CD4-positive, alpha-beta memory T cell (primary cell): ENCODE measurements at regions not wholly inside any gene's neighbourhood (a gene's known extent, or its start where the extent isn't known, plus 50 kb on each side); places are given as distances from the start of the nearest gene placed in this dataset.

Source experiments
- CTCF ChIA-PET: fragments of 350-600 bp; sonication (Branson Sonifier 250); formaldehyde crosslinking; loops from one replicate; lab custom pipeline; 2021; ENCODE audit warnings: inconsistent platforms; ENCODE audit not compliant: partially characterized antibody; lab: Charles Lee
- POLR2A ChIA-PET: fragments of 350-600 bp; sonication (Branson Sonifier 250); formaldehyde crosslinking; loops from one replicate; lab custom pipeline; 2021; ENCODE audit not compliant: partially characterized antibody; lab: Charles Lee
- DNase-seq, 5 donors: peaks; one replicate each; pipeline versions ENCODE4 v3.0.0 to v3.0.0-alpha.2; 2020 to 2022; ENCODE audit warnings: mixed read lengths in 1 of 5
- H3K27ac ChIP-seq: one replicate; pipeline ENCODE4 v1.7.0; 2013; ENCODE audit warnings: low read depth, low read length
- H3K27me3 ChIP-seq: 2 replicates; pipeline ENCODE4 v1.7.0; 2013; ENCODE audit warnings: mild to moderate bottlenecking, low read length, moderate library complexity; ENCODE audit not compliant: insufficient read depth
- H3K36me3 ChIP-seq: 2 replicates; pipeline ENCODE4 v1.7.0; 2013; ENCODE audit warnings: mild to moderate bottlenecking, low read length, moderate library complexity; ENCODE audit not compliant: insufficient read depth
- H3K4me1 ChIP-seq: 2 replicates; pipeline ENCODE4 v1.7.0; 2013; ENCODE audit warnings: mild to moderate bottlenecking, low read length, moderate library complexity; ENCODE audit not compliant: insufficient read depth
- H3K4me3 ChIP-seq, 2 donors: one replicate each; pipeline ENCODE4 v1.7.0; 2013; ENCODE audit warnings: low read length in 2 of 2, mild to moderate bottlenecking in 1 of 2
- H3K9me3 ChIP-seq, 2 donors: one replicate each; pipeline ENCODE4 v1.7.0; 2013; ENCODE audit warnings: low read length in 2 of 2, control low read depth in 1 of 2; ENCODE audit not compliant: control insufficient read depth in 1 of 2
- H3K27ac Mint-ChIP-seq, 7 donors: one replicate each; pipeline ENCODE4 v1.8.0; 2020 to 2021; ENCODE audit warnings: mixed read lengths in 7 of 7, mild to moderate bottlenecking in 6 of 7, inconsistent platforms in 3 of 7, moderate library complexity in 3 of 7
- H3K27me3 Mint-ChIP-seq, 2 donors: one replicate each; pipeline ENCODE4 v1.8.0; 2020 to 2021; ENCODE audit warnings: mixed read lengths in 2 of 2
- H3K36me3 Mint-ChIP-seq, 2 donors: one replicate each; pipeline ENCODE4 v1.8.0; 2020 to 2021; ENCODE audit warnings: mixed read lengths in 2 of 2, inconsistent platforms in 1 of 2, mild to moderate bottlenecking in 1 of 2
- H3K4me1 Mint-ChIP-seq, 4 donors: one replicate each; pipeline ENCODE4 v1.8.0; 2020 to 2021; ENCODE audit warnings: mixed read lengths in 4 of 4, mild to moderate bottlenecking in 1 of 4
- H3K4me3 Mint-ChIP-seq, 8 donors: one replicate each; pipeline ENCODE4 v1.8.0; 2020 to 2021; ENCODE audit warnings: mixed read lengths in 8 of 8, mild to moderate bottlenecking in 7 of 8, moderate library complexity in 6 of 8, inconsistent platforms in 3 of 8
- H3K9me3 Mint-ChIP-seq, 8 donors: one replicate each; pipeline ENCODE4 v1.8.0; 2020 to 2021; ENCODE audit warnings: mixed read lengths in 8 of 8, mild to moderate bottlenecking in 5 of 8, inconsistent platforms in 3 of 8, moderate library complexity in 1 of 8
- intact Hi-C: fragments of 100-400 bp; cut with micrococcal nuclease; formaldehyde crosslinking; loops from one replicate; pipeline ENCODE4 v1.15.1; 2023

- no peaks in the 10 kb centered on the region for H3K27me3 Mint-ChIP-seq
- ChIA-PET POLR2A (no interaction called here), CTCF (no interaction called here)
- Histone ChIP-seq H3K4me1 (no peaks in the 10 kb centered on the region), H3K36me3 (no peaks in the 10 kb centered on the region), H3K9me3 (no peaks in the 10 kb centered on the region), H3K27me3 (no peaks in the 10 kb centered on the region), H3K4me3 (no peak overlapping the region), H3K27ac (no peak overlapping the region)
- no peak overlapping the region for H3K27ac Mint-ChIP-seq
- intact Hi-C loops, result no loop called here
- H3K9me3 Mint-ChIP-seq, result no peaks in the 10 kb centered on the region
- no peaks in the 10 kb centered on the region for H3K4me1 Mint-ChIP-seq
- H3K4me3 Mint-ChIP-seq, result no peak overlapping the region
- DNase-seq, result no peak
- H3K36me3 Mint-ChIP-seq, result no peaks in the 10 kb centered on the region
These were observed 754.9 kb upstream of the TSPY4 start for GRCh38 chrY:8582277-8582850.

GRCh38 chrY:8583191-8583590 is 754.1 kb upstream of the TSPY4 start:
- no peaks in the 10 kb centered on the region for H3K36me3 ChIP-seq
- Mint-ChIP-seq H3K27ac (no peak overlapping the region), H3K27me3 (no peaks in the 10 kb centered on the region), H3K9me3 (no peaks in the 10 kb centered on the region), H3K36me3 (no peaks in the 10 kb centered on the region), H3K4me3 (no peak overlapping the region), H3K4me1 (no peaks in the 10 kb centered on the region)
- H3K27me3 ChIP-seq, result no peaks in the 10 kb centered on the region
- CTCF ChIA-PET, result no interaction called here
- intact Hi-C loops, result no loop called here
- no peaks in the 10 kb centered on the region for H3K9me3 ChIP-seq
- H3K4me1 ChIP-seq, result no peaks in the 10 kb centered on the region
- H3K27ac ChIP-seq, result no peak overlapping the region
- POLR2A ChIA-PET, result no interaction called here
- no peak overlapping the region for H3K4me3 ChIP-seq
- DNase-seq, result no peak

GRCh38 chrY:8590641-8591040 is 746.6 kb upstream of the TSPY4 start:
- Histone ChIP-seq H3K9me3 (no peaks in the 10 kb centered on the region), H3K27ac (no peak overlapping the region), H3K4me3 (no peak overlapping the region), H3K27me3 (no peaks in the 10 kb centered on the region), H3K36me3 (no peaks in the 10 kb centered on the region), H3K4me1 (no peaks in the 10 kb centered on the region)
- no peak overlapping the region for H3K27ac Mint-ChIP-seq
- DNase-seq, result no peak
- ChIA-PET CTCF (no interaction called here), POLR2A (no interaction called here)
- H3K27me3 Mint-ChIP-seq, result no peaks in the 10 kb centered on the region
- intact Hi-C loops, result no loop called here
- no peak overlapping the region for H3K4me3 Mint-ChIP-seq
- no peaks in the 10 kb centered on the region for H3K4me1 Mint-ChIP-seq
- H3K9me3 Mint-ChIP-seq, result no peaks in the 10 kb centered on the region
- H3K36me3 Mint-ChIP-seq, result no peaks in the 10 kb centered on the region

- Histone ChIP-seq H3K27ac (no peak overlapping the region), H3K4me1 (no peaks in the 10 kb centered on the region), H3K36me3 (no peaks in the 10 kb centered on the region), H3K4me3 (no peak overlapping the region), H3K9me3 (no peaks in the 10 kb centered on the region), H3K27me3 (no peaks in the 10 kb centered on the region)
- Mint-ChIP-seq H3K4me1 (no peaks in the 10 kb centered on the region), H3K27ac (no peak overlapping the region), H3K27me3 (no peaks in the 10 kb centered on the region), H3K4me3 (no peak overlapping the region), H3K9me3 (no peaks in the 10 kb centered on the region), H3K36me3 (no peaks in the 10 kb centered on the region)
- intact Hi-C loops, result no loop called here
- DNase-seq, result no peak
- ChIA-PET POLR2A (no interaction called here), CTCF (interaction anchor here (0.6 kb wide), 1 partner anchor 103 kb away, joined by 3 read pairs; no protein-coding TSS in a partner anchor)
These were observed 745.3 kb upstream of the TSPY4 start for GRCh38 chrY:8591821-8592516.

- H3K36me3 ChIP-seq, result no peaks in the 10 kb centered on the region
- no peaks in the 10 kb centered on the region for H3K27me3 ChIP-seq
- CTCF ChIA-PET, result no interaction called here
- intact Hi-C loops, result no loop called here
- Mint-ChIP-seq H3K9me3 (no peaks in the 10 kb centered on the region), H3K27ac (no peak overlapping the region), H3K4me1 (no peaks in the 10 kb centered on the region), H3K27me3 (no peaks in the 10 kb centered on the region), H3K4me3 (no peak overlapping the region), H3K36me3 (no peaks in the 10 kb centered on the region)
- no peak overlapping the region for H3K4me3 ChIP-seq
- no peaks in the 10 kb centered on the region for H3K9me3 ChIP-seq
- no peak for DNase-seq
- POLR2A ChIA-PET, result no interaction called here
- no peaks in the 10 kb centered on the region for H3K4me1 ChIP-seq
- no peak overlapping the region for H3K27ac ChIP-seq
These were observed 742.6 kb upstream of the TSPY4 start for GRCh38 chrY:8594657-8595056.

- Histone ChIP-seq H3K27me3 (no peaks in the 10 kb centered on the region), H3K4me3 (no peak overlapping the region), H3K4me1 (no peaks in the 10 kb centered on the region), H3K36me3 (no peaks in the 10 kb centered on the region), H3K9me3 (no peaks in the 10 kb centered on the region), H3K27ac (no peak overlapping the region)
- DNase-seq, result no peak
- H3K4me3 Mint-ChIP-seq, result no peak overlapping the region
- H3K4me1 Mint-ChIP-seq, result no peaks in the 10 kb centered on the region
- H3K9me3 Mint-ChIP-seq, result no peaks in the 10 kb centered on the region
- ChIA-PET CTCF (no interaction called here), POLR2A (no interaction called here)
- no peak overlapping the region for H3K27ac Mint-ChIP-seq
- H3K27me3 Mint-ChIP-seq, result no peaks in the 10 kb centered on the region
- no peaks in the 10 kb centered on the region for H3K36me3 Mint-ChIP-seq
- intact Hi-C loops, result no loop called here
These were observed 738.1 kb upstream of the TSPY4 start for GRCh38 chrY:8599141-8599540.

GRCh38 chrY:8610620-8611019 is 726.6 kb upstream of the TSPY4 start:
- CTCF ChIA-PET, result no interaction called here
- no peak overlapping the region for H3K27ac ChIP-seq
- no peaks in the 10 kb centered on the region for H3K4me1 ChIP-seq
- H3K27ac Mint-ChIP-seq, result no peak overlapping the region
- POLR2A ChIA-PET, result no interaction called here
- H3K9me3 ChIP-seq, result no peaks in the 10 kb centered on the region
- H3K4me3 ChIP-seq, result no peak overlapping the region
- H3K9me3 Mint-ChIP-seq, result no peaks in the 10 kb centered on the region
- H3K36me3 ChIP-seq, result no peaks in the 10 kb centered on the region
- H3K4me3 Mint-ChIP-seq, result no peak overlapping the region
- DNase-seq, result no peak
- no peaks in the 10 kb centered on the region for H3K4me1 Mint-ChIP-seq
- no peaks in the 10 kb centered on the region for H3K27me3 ChIP-seq
- no peaks in the 10 kb centered on the region for H3K36me3 Mint-ChIP-seq
- no peaks in the 10 kb centered on the region for H3K27me3 Mint-ChIP-seq
- intact Hi-C loops, result no loop called here
